Memory B cell (primary cell): ENCODE measurements at regions not wholly inside any gene's neighbourhood (a gene's known extent, or its start where the extent isn't known, plus 50 kb on each side); places are given as distances from the start of the nearest gene placed in this dataset.

Source experiments
- ATAC-seq: fragments of 150-1000 bp; cut with Tn5 transposase; 2 replicates; pipeline ENCODE4 v1.10.0; 2021; ENCODE audit warnings: low read depth, mild to moderate bottlenecking, moderate library complexity
- DNase-seq, 2 donors: peaks; one replicate each; pipeline ENCODE4 v3.0.0; 2022; ENCODE audit warnings: low spot score in 2 of 2
- H3K27ac Mint-ChIP-seq: one replicate; pipeline ENCODE4 v1.8.0; 2022; ENCODE audit warnings: mild to moderate bottlenecking, moderate library complexity, mixed read lengths
- H3K27me3 Mint-ChIP-seq: one replicate; pipeline ENCODE4 v1.8.0; 2022; ENCODE audit warnings: mixed read lengths
- H3K36me3 Mint-ChIP-seq: one replicate; pipeline ENCODE4 v1.8.0; 2022; ENCODE audit warnings: mild to moderate bottlenecking, mixed read lengths
- H3K4me1 Mint-ChIP-seq: one replicate; pipeline ENCODE4 v1.8.0; 2022; ENCODE audit warnings: mixed read lengths
- H3K4me3 Mint-ChIP-seq: one replicate; pipeline ENCODE4 v1.8.0; 2022; ENCODE audit warnings: mild to moderate bottlenecking, moderate library complexity, mixed read lengths
- H3K9me3 Mint-ChIP-seq: one replicate; pipeline ENCODE4 v1.8.0; 2022; ENCODE audit warnings: mixed read lengths

DNA sequence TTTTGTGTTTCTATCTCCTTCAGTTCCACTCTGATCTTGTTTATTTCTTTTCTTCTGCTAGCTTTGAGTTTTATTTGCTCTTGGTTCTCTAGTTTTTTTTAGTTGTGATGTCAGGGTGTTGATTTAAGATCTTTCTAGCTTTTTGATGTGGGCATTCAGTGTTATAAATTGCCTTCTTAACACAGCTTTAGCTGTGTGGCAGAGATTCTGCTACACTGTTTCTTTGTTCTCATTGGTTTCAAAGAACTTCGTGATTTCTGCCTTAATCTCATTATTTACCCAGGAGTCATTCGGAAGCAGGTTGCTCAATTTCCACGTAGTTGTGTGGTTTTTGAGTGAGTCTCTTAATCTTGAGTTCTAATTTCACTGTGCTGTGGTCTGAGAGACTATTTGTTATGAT lies 251.7 kb upstream of the HTR2A start:
- H3K27me3 Mint-ChIP-seq = peaks cover 1% of the 10 kb centered on the region

GRCh38 chr13:47147812-47148119 lies 250.9 kb upstream of the HTR2A start:
- Mint-ChIP-seq H3K27me3 (peaks cover 1% of the 10 kb centered on the region), H3K4me1 (peaks cover 5% of the 10 kb centered on the region), H3K27ac (no peak overlapping the region), H3K9me3 (no peaks in the 10 kb centered on the region), H3K36me3 (no peaks in the 10 kb centered on the region), H3K4me3 (no peak overlapping the region)
- DNase-seq (no peak), ATAC-seq (no peak)

More for the DNA sequence above, 251.7 kb upstream of the HTR2A start:
- no peak overlapping the region for H3K4me3 Mint-ChIP-seq
- no peak overlapping the region for H3K27ac Mint-ChIP-seq
- ATAC-seq (no peak), DNase-seq (no peak)
- H3K9me3 Mint-ChIP-seq = no peaks in the 10 kb centered on the region
- H3K36me3 Mint-ChIP-seq = no peaks in the 10 kb centered on the region
- H3K4me1 Mint-ChIP-seq = peaks cover 5% of the 10 kb centered on the region

- H3K4me1 Mint-ChIP-seq = peaks cover 5% of the 10 kb centered on the region
Observed at GRCh38 chr13:47146991-47147811, 250.3 kb upstream of the HTR2A start.

DNA sequence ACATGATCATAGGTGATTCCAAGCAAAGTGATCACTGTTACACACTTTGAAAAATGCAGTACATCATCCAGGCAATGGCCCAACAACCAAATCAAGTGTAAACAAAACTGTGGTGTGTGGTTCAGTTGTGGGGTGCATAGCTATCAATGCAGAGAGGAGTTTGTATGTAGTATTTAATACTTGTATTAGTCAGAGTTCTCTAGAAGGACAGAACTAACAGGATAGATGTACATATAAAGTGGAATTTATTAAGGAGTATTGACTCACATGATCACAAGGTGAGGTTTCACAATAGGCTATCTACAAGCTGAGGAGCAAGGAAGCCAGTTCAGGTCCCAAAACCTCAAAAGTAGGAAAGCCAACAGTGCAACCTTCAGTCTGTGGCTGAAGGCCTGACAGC lies 249.3 kb upstream of the HTR2A start:
- ATAC-seq (no peak), DNase-seq (no peak)
- no peaks in the 10 kb centered on the region for H3K36me3 Mint-ChIP-seq
- no peaks in the 10 kb centered on the region for H3K27me3 Mint-ChIP-seq
- no peaks in the 10 kb centered on the region for H3K9me3 Mint-ChIP-seq
- no peak overlapping the region for H3K4me3 Mint-ChIP-seq
- no peak overlapping the region for H3K27ac Mint-ChIP-seq
- peaks cover 5% of the 10 kb centered on the region for H3K4me1 Mint-ChIP-seq

More at GRCh38 chr13:47146991-47147811, 250.3 kb upstream of the HTR2A start:
- Mint-ChIP-seq H3K27me3 (peaks cover 1% of the 10 kb centered on the region), H3K36me3 (no peaks in the 10 kb centered on the region), H3K9me3 (no peaks in the 10 kb centered on the region), H3K27ac (no peak overlapping the region), H3K4me3 (no peak overlapping the region)
- DNase-seq = no peak
- ATAC-seq = no peak

DNA sequence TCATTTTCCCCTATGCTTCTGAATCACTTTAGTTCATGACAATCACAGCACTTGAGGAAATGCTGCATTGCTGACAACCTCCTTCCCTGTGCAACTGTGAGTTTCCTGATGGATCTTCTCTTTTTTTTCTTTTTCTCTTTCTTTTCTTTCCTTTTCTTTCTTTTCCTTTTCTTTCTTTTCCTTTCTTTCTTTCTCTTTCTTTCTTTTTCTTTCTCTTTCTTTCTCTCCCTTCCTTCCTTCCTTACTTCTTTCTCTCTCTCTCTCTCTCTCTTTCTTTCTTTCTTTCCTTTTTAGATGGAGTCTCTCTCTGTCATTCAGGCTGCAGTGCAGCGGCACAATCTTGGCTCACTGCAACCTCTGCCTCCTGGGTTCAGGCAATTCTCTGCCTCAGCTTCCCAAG lies 247.9 kb upstream of the HTR2A start:
- Mint-ChIP-seq H3K4me1 (peaks cover 5% of the 10 kb centered on the region), H3K4me3 (no peak overlapping the region), H3K27ac (no peak overlapping the region), H3K9me3 (no peaks in the 10 kb centered on the region), H3K27me3 (no peaks in the 10 kb centered on the region), H3K36me3 (no peaks in the 10 kb centered on the region)
- ATAC-seq = no peak
- DNase-seq = no peak

GRCh38 chr13:47142105-47142504 lies 245.3 kb upstream of the HTR2A start:
- Mint-ChIP-seq H3K4me3 (no peak overlapping the region), H3K4me1 (peaks cover 5% of the 10 kb centered on the region), H3K27me3 (no peaks in the 10 kb centered on the region), H3K36me3 (no peaks in the 10 kb centered on the region), H3K27ac (no peak overlapping the region), H3K9me3 (no peaks in the 10 kb centered on the region)
- DNase-seq (no peak), ATAC-seq (no peak)

- no peaks in the 10 kb centered on the region for H3K36me3 Mint-ChIP-seq
- H3K4me1 Mint-ChIP-seq = peaks cover 4% of the 10 kb centered on the region
- H3K27ac Mint-ChIP-seq = no peak overlapping the region
- H3K4me3 Mint-ChIP-seq = no peak overlapping the region
- peaks cover 2% of the 10 kb centered on the region for H3K27me3 Mint-ChIP-seq
- ATAC-seq = peak; percentile 31
- no peak for DNase-seq
- H3K9me3 Mint-ChIP-seq = no peaks in the 10 kb centered on the region
Observed at GRCh38 chr13:47139519-47139918, 242.7 kb upstream of the HTR2A start.

DNA sequence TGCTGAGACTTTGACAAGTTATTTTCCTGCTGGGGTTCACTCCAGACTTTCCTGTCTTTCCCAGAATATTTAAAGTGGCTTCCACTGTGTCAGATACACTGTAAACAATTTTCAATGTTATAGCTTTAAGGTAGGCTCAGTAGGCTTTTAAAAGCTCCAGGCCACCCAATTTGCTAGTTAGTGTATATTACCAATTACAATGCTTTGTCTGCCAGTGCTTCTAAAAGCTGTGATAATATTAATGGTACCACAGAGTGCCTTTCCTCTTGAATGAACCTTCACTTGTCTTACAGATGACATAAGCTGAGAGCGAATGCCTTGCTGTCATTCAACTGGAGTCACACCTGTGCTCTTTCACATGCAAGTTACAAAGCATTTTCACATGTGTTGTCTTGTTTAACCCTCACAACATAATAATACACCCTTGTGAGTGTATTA lies 239.7 kb upstream of the HTR2A start:
- no peak for DNase-seq
- no peaks in the 10 kb centered on the region for H3K36me3 Mint-ChIP-seq
- no peak overlapping the region for H3K4me3 Mint-ChIP-seq
- no peak overlapping the region for H3K27ac Mint-ChIP-seq
- H3K4me1 Mint-ChIP-seq = peaks cover 4% of the 10 kb centered on the region
- peaks cover 2% of the 10 kb centered on the region for H3K27me3 Mint-ChIP-seq
- no peak for ATAC-seq
- H3K9me3 Mint-ChIP-seq = no peaks in the 10 kb centered on the region

- Mint-ChIP-seq H3K27ac (no peak overlapping the region), H3K4me1 (peaks cover 4% of the 10 kb centered on the region), H3K4me3 (no peak overlapping the region), H3K27me3 (peaks cover 2% of the 10 kb centered on the region), H3K9me3 (no peaks in the 10 kb centered on the region), H3K36me3 (no peaks in the 10 kb centered on the region)
- DNase-seq (no peak), ATAC-seq (no peak)
Observed at GRCh38 chr13:47135800-47136503, 239.1 kb upstream of the HTR2A start.

GRCh38 chr13:47134939-47135489 lies 238.2 kb upstream of the HTR2A start:
- Mint-ChIP-seq H3K27me3 (peaks cover 2% of the 10 kb centered on the region), H3K9me3 (no peaks in the 10 kb centered on the region), H3K4me1 (peaks cover 4% of the 10 kb centered on the region), H3K4me3 (no peak overlapping the region), H3K36me3 (no peaks in the 10 kb centered on the region), H3K27ac (no peak overlapping the region)
- ATAC-seq (no peak), DNase-seq (no peak)

DNA sequence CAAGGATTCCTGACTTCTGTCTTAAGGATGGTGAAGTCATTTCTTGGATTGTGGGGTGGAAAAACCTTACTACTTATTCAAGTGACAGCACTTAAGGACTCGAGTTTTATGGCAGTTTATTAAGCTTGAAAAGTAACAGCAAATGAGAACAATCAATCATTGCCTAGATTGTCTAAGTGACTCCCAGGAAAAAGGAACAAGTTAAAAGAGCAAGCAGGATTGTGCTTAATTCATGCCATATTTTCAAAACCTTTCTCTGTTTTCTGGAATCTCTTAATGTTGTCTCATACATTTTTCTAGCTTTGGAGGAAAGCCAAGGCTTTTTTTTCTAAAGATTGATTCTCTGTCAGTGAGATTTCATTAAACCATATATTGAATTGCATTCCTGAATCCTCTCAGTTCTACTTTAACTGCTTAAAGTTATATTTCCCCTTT lies 236.2 kb upstream of the HTR2A start:
- Mint-ChIP-seq H3K27ac (no peak overlapping the region), H3K9me3 (no peaks in the 10 kb centered on the region), H3K4me1 (no peaks in the 10 kb centered on the region), H3K27me3 (peaks cover 4% of the 10 kb centered on the region), H3K36me3 (no peaks in the 10 kb centered on the region), H3K4me3 (no peak overlapping the region)
- ATAC-seq = no peak
- DNase-seq = no peak

DNA sequence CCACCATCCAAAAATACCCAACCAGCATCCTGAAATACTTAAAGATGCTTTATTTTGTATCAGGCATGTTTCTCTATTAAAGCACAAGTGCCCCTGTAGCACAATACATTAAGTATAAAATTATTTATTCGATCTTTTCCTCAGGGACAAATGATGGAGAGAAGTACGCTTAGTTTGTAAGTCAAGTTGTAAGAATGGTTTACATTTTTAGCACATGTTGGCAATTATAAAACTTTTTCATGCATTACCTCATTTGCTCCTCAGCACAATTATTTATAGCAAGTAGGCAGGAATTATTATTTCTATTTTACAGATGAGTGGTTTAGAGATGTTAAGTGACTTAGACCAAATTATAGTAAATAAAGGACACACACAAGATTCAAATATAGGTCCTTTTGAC lies 232.6 kb upstream of the HTR2A start:
- DNase-seq = no peak
- Mint-ChIP-seq H3K4me1 (no peaks in the 10 kb centered on the region), H3K27me3 (peaks cover 5% of the 10 kb centered on the region), H3K9me3 (no peaks in the 10 kb centered on the region), H3K36me3 (no peaks in the 10 kb centered on the region), H3K27ac (no peak overlapping the region), H3K4me3 (no peak overlapping the region)
- ATAC-seq = no peak

GRCh38 chr13:47126432-47126831 lies 229.6 kb upstream of the HTR2A start:
- no peaks in the 10 kb centered on the region for H3K4me1 Mint-ChIP-seq
- no peak for ATAC-seq
- H3K9me3 Mint-ChIP-seq = no peaks in the 10 kb centered on the region
- peaks cover 5% of the 10 kb centered on the region for H3K27me3 Mint-ChIP-seq
- no peaks in the 10 kb centered on the region for H3K36me3 Mint-ChIP-seq
- no peak for DNase-seq
- H3K27ac Mint-ChIP-seq = no peak overlapping the region
- H3K4me3 Mint-ChIP-seq = no peak overlapping the region

GRCh38 chr13:47121092-47121763 lies 224.4 kb upstream of the HTR2A start:
- Mint-ChIP-seq H3K4me1 (no peaks in the 10 kb centered on the region), H3K27me3 (no peaks in the 10 kb centered on the region), H3K36me3 (no peaks in the 10 kb centered on the region), H3K9me3 (no peaks in the 10 kb centered on the region), H3K27ac (no peak overlapping the region), H3K4me3 (no peak overlapping the region)
- ATAC-seq (no peak), DNase-seq (no peak)
